ENCODE measurements at regions not wholly inside any gene's neighbourhood (a gene's known extent, or its start where the extent isn't known, plus 50 kb on each side); places are given as distances from the start of the nearest gene placed in this dataset.

- Histone ChIP-seq H3K4me3 (ENCODE audit: low read depth, low read length, poor library complexity, severe bottlenecking) (no peak overlapping the region), H3K4me2 (ENCODE audit: low read length) (no peak overlapping the region), H3K27ac (ENCODE audit: low read depth, low read length, poor library complexity, severe bottlenecking) (no peak overlapping the region), H3K79me2 (ENCODE audit: insufficient read depth, low read depth, low read length) (no peaks in the 10 kb centered on the region), H2AFZ (ENCODE audit: low read length) (no peak overlapping the region), H4K20me1 (ENCODE audit: insufficient read depth, low read length) (no peaks in the 10 kb centered on the region), H3K9me2 (ENCODE audit: insufficient read depth, low read length) (no peaks in the 10 kb centered on the region), H3K9me3 (ENCODE audit: low read length) (no peaks in the 10 kb centered on the region), H3K36me3 (ENCODE audit: insufficient read depth, low read length) (no peaks in the 10 kb centered on the region), H3K4me1 (ENCODE audit: insufficient read depth, low read length, poor library complexity, severe bottlenecking) (no peaks in the 10 kb centered on the region)
- BruUV-seq (replicated peaks), result no TSS peak
- intact Hi-C loops (cut with micrococcal nuclease; ENCODE audit: unreplicated experiment), result no loop called here
- TF ChIP-seq, protein P1, sequence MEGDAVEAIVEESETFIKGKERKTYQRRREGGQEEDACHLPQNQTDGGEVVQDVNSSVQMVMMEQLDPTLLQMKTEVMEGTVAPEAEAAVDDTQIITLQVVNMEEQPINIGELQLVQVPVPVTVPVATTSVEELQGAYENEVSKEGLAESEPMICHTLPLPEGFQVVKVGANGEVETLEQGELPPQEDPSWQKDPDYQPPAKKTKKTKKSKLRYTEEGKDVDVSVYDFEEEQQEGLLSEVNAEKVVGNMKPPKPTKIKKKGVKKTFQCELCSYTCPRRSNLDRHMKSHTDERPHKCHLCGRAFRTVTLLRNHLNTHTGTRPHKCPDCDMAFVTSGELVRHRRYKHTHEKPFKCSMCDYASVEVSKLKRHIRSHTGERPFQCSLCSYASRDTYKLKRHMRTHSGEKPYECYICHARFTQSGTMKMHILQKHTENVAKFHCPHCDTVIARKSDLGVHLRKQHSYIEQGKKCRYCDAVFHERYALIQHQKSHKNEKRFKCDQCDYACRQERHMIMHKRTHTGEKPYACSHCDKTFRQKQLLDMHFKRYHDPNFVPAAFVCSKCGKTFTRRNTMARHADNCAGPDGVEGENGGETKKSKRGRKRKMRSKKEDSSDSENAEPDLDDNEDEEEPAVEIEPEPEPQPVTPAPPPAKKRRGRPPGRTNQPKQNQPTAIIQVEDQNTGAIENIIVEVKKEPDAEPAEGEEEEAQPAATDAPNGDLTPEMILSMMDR (conservative IDR thresholded peaks at IDR 0.05; ENCODE audit: low read length), result no peak
- no peak for TF ChIP-seq EZH2phosphoT487 (IDR thresholded peaks at IDR 0.05; ENCODE audit: borderline replicate concordance, low read depth, low read length)
- POLR2A ChIA-PET, result no interaction called here
- no peak for DNase-seq (ENCODE audit: low spot score)
- CTCF ChIA-PET (ENCODE audit: unreplicated experiment), result no interaction called here
Measured at GRCh38 chr16:86680661-86681030, 102.3 kb downstream of the FOXL1 start.

DNA sequence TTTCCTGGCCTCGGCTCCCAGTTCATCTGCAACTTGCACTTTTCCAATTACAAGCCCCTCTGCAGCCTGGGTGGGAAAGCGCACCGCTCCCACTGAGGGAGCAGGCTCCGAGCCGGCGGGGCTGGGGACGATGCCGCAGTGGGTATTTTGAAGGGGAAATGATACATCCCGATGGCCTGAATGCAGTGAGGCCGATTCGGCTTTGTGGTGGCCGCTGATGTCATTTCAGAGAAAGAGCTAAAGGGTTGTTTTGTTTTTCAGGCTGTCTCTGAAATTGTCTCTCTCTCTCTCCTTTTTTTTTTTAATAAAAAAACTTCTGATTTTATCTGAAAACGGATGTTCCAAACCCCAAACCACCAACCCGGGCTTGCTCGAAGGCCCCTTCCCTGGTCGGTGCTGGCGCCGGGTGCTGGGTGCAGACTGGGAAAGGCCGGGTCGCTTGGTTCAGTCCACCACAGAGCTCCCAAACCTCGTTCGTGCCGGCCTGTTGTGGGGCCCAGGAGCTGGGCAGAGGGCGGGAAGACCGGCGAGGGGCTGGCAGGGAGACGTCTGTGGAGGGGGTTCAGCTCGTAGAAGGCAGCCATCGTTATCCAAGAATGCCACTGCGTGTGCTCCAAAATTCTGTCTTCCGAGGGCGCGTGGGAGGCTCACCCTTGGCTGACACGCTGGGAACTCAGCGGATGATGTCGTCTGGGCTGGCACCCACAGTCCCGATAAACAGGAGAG lies 102.8 kb downstream of the FOXL1 start:
- no peak overlapping the region for H3K27ac ChIP-seq (ENCODE audit: low read depth, low read length, poor library complexity, severe bottlenecking)
- H3K4me3 ChIP-seq (ENCODE audit: low read depth, low read length, poor library complexity, severe bottlenecking), result no peak overlapping the region
- ChIA-PET CTCF (ENCODE audit: unreplicated experiment) (no interaction called here), POLR2A (no interaction called here)
- H3K79me2 ChIP-seq (ENCODE audit: insufficient read depth, low read depth, low read length), result no peaks in the 10 kb centered on the region
- no peak overlapping the region for H2AFZ ChIP-seq (ENCODE audit: low read length)
- DNase-seq (ENCODE audit: low spot score), result no peak
- intact Hi-C loops (cut with micrococcal nuclease; ENCODE audit: unreplicated experiment), result no loop called here
- no peak for TF ChIP-seq EZH2phosphoT487 (IDR thresholded peaks at IDR 0.05; ENCODE audit: borderline replicate concordance, low read depth, low read length)
- TF ChIP-seq, protein P1 (conservative IDR thresholded peaks at IDR 0.05; ENCODE audit: low read length), result no peak
- H3K4me1 ChIP-seq (ENCODE audit: insufficient read depth, low read length, poor library complexity, severe bottlenecking), result no peaks in the 10 kb centered on the region
- H3K9me2 ChIP-seq (ENCODE audit: insufficient read depth, low read length), result no peaks in the 10 kb centered on the region
- no peaks in the 10 kb centered on the region for H3K36me3 ChIP-seq (ENCODE audit: insufficient read depth, low read length)
- no TSS peak for BruUV-seq (replicated peaks)
- H3K9me3 ChIP-seq (ENCODE audit: low read length), result no peaks in the 10 kb centered on the region
- no peaks in the 10 kb centered on the region for H4K20me1 ChIP-seq (ENCODE audit: insufficient read depth, low read length)
- H3K4me2 ChIP-seq (ENCODE audit: low read length), result no peak overlapping the region

- Histone ChIP-seq H3K4me1 (ENCODE audit: insufficient read depth, low read length, poor library complexity, severe bottlenecking) (no peaks in the 10 kb centered on the region), H3K36me3 (ENCODE audit: insufficient read depth, low read length) (no peaks in the 10 kb centered on the region), H3K79me2 (ENCODE audit: insufficient read depth, low read depth, low read length) (no peaks in the 10 kb centered on the region), H3K27ac (ENCODE audit: low read depth, low read length, poor library complexity, severe bottlenecking) (no peak overlapping the region), H3K9me2 (ENCODE audit: insufficient read depth, low read length) (no peaks in the 10 kb centered on the region), H3K9me3 (ENCODE audit: low read length) (no peaks in the 10 kb centered on the region), H4K20me1 (ENCODE audit: insufficient read depth, low read length) (no peaks in the 10 kb centered on the region), H3K4me2 (ENCODE audit: low read length) (no peak overlapping the region), H3K4me3 (ENCODE audit: low read depth, low read length, poor library complexity, severe bottlenecking) (no peak overlapping the region), H2AFZ (ENCODE audit: low read length) (no peak overlapping the region)
- TF ChIP-seq, protein P1 (conservative IDR thresholded peaks at IDR 0.05; ENCODE audit: low read length), result no peak
- TF ChIP-seq EZH2phosphoT487 (IDR thresholded peaks at IDR 0.05; ENCODE audit: borderline replicate concordance, low read depth, low read length), result no peak
- DNase-seq (ENCODE audit: low spot score), result no peak
- intact Hi-C loops (cut with micrococcal nuclease; ENCODE audit: unreplicated experiment), result no loop called here
- ChIA-PET POLR2A (no interaction called here), CTCF (ENCODE audit: unreplicated experiment) (no interaction called here)
- BruUV-seq (replicated peaks), result no TSS peak
Measured at GRCh38 chr16:86681757-86682106, 103.4 kb downstream of the FOXL1 start.

Measured in OCI-LY7 (cell line).